NB4 (cell line): ENCODE measurements at regions not wholly inside any gene's neighbourhood (a gene's known extent, or its start where the extent isn't known, plus 50 kb on each side); places are given as distances from the start of the nearest gene placed in this dataset.

ENCODE experiments used
- DNase-seq: peaks from one replicate; pipeline ENCODE4 v3.0.0; 2010; ENCODE audit warnings: low read depth
- H3K4me3 ChIP-seq: one replicate; pipeline ENCODE4 v1.5.1; 2011; ENCODE audit warnings: mild to moderate bottlenecking, low read depth, low read length, moderate library complexity
- MYC ChIP-seq: IDR thresholded peaks from 2 replicates; pipeline ENCODE4 v1.6.1; 2011; ENCODE audit warnings: low read depth, low read length
- POLR2A ChIP-seq: IDR thresholded peaks from 2 replicates; pipeline ENCODE4 v1.6.1; 2011; ENCODE audit warnings: mild to moderate bottlenecking; ENCODE audit not compliant: insufficient read length; ENCODE audit errors: extremely low read depth
- TF ChIP-seq, protein P1 (sequence below): IDR thresholded peaks from 2 replicates; pipeline ENCODE4 v1.6.1; 2011; ENCODE audit warnings: low read depth, low read length
- TF ChIP-seq, protein P2 (sequence below): IDR thresholded peaks from one replicate; pipeline ENCODE4 v1.5.1; 2012; ENCODE audit warnings: low read depth, low read length

DNA sequence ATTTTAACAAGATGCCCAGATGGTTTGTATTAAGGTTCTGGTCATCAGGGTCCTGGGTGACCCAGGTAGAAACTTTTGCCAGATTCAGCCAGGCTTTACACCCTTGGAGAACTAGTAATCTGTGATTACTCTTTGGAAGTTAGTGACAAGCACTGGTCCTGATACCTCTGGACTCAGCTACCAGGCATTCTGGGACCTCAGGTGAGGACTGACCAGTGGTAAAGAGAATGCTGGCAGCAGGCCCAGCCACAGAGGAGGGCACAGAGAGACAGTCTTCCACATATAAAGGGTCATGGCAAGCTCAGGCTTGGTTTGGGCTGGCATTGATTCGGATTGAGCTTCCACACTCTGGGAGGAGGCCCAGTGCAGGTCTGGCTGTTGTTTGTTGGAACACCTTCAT lies 112.0 kb upstream of the CHST15 start:
- TF ChIP-seq POLR2A = no peak
- TF ChIP-seq, protein P1, sequence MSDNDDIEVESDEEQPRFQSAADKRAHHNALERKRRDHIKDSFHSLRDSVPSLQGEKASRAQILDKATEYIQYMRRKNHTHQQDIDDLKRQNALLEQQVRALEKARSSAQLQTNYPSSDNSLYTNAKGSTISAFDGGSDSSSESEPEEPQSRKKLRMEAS = no peak
- H3K4me3 ChIP-seq = no peak overlapping the region
- no peak for DNase-seq

DNA sequence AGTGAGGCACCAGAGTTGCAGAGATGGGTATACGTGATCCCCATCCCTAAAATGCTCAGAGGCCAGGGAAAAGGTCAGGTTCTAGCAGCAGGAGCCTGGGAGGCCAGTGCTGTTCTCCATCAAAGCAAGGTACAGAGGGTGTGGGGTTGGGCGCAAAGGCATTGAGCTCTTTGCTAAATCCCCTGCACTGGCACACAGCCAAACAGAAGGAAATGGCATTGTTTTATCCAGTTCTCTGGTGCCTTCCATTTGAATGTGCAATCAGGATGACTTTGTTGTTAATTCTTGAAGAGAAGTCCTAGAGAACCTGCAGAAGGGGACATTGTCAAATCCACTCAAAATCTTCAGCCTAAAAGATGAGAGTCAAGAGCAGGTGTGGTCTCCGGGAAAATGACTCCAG lies 111.3 kb upstream of the CHST15 start:
- TF ChIP-seq, protein P1 = no peak
- TF ChIP-seq POLR2A (no peak), MYC (no peak)
- TF ChIP-seq, protein P2, sequence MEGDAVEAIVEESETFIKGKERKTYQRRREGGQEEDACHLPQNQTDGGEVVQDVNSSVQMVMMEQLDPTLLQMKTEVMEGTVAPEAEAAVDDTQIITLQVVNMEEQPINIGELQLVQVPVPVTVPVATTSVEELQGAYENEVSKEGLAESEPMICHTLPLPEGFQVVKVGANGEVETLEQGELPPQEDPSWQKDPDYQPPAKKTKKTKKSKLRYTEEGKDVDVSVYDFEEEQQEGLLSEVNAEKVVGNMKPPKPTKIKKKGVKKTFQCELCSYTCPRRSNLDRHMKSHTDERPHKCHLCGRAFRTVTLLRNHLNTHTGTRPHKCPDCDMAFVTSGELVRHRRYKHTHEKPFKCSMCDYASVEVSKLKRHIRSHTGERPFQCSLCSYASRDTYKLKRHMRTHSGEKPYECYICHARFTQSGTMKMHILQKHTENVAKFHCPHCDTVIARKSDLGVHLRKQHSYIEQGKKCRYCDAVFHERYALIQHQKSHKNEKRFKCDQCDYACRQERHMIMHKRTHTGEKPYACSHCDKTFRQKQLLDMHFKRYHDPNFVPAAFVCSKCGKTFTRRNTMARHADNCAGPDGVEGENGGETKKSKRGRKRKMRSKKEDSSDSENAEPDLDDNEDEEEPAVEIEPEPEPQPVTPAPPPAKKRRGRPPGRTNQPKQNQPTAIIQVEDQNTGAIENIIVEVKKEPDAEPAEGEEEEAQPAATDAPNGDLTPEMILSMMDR = no peak
- no peak overlapping the region for H3K4me3 ChIP-seq
- DNase-seq = no peak

DNA sequence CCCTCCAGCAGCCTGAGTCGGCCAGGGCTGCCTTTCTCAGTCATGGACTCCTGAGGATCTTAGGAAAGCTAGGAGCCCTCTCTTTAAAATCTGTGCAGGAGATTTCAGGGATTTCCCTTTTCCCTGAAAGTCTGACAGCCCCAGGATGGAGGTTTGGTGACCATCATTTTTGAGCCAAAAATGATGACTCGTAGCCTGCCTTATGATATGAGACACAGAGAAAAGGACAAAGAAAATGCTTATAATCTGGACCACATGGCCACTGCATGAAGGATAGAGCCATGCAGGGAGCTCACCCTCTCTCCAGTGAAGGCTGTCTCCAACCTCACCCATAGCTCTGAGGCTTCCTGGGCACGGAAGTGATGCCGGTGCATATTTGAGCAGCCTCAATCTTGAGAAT lies 106.6 kb upstream of the CHST15 start:
- no peak for DNase-seq
- no peak overlapping the region for H3K4me3 ChIP-seq
- no peak for TF ChIP-seq MYC
- TF ChIP-seq, protein P1 = no peak
- TF ChIP-seq, protein P2 = no peak
- TF ChIP-seq POLR2A = no peak

DNA sequence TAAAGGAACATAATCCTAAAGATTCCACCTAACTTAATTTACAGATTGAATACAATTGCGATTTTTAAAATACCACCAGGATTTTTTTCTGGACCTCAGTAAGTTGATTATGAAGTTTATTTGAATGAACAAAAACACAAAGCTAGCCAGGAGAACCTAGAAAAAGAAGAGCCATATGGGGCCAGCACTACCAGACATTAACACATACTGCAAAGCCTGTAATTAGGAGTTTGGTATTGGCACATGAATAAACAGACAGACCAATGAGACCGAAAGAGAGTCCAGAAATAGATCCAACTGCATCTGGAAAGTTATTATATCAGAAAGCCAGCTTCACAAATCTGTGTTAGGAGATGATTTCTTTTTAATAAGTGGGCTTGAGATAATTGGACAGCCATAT lies 105.5 kb upstream of the CHST15 start:
- no peak overlapping the region for H3K4me3 ChIP-seq
- DNase-seq = no peak
- TF ChIP-seq POLR2A (no peak), MYC (no peak)
- TF ChIP-seq, protein P2 = no peak

DNA sequence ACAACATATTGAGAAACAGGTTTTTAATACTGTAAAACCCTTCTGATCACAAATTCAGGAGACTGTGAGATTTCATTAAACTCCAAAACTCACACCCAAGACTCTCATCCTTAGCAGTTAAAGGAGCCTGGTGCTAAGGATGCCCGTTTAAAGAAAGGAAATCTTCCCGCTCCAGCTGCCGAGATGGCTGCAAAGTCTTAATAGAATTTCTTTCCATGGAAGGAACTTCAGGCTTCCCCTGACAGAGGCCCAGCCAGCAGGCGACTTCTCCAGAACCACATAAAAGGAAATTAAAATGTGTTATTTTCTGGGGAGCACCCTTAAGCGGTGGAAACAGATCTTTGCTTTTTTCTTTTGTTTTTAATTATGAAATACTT lies 104.7 kb upstream of the CHST15 start:
- no peak for DNase-seq
- TF ChIP-seq MYC = no peak
- TF ChIP-seq, protein P1 = no peak
- H3K4me3 ChIP-seq = no peak overlapping the region

DNA sequence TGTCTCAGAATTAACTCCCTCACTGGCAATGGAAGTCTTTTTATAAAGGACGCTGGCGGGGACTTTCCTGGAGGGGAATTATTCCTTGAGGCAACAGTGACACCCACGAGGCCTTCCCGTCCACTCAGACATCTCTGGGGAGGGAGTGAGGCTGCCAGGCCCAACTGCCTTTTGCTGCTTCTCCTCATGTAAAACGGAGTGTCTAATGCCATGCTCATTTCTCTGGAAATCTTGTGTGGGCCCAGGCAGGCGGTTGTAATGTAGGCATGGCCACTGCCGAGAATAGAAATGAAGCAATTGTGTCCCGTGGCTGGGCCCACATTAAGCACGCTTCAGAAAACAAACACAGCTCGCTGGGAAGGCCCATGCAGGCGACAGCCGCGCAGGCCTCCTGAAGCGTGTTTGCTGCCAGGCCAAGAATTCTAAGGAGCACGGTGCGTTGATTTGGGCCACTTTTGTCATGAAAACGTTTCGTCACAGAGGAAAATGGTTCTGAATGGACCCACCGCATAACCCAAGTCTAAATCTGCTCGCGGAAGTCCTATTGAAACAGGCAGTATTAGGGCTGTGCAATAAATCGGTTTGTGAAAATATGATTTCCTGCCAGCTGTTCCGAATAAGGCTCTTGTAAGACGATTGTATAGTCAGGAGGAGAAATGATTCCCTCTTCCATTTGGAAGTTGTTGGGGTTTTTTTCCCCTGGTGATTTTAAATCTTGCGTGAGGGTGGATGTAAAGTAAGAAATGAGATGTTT lies 104.2 kb upstream of the CHST15 start:
- H3K4me3 ChIP-seq = no peak overlapping the region
- DNase-seq = no peak
- TF ChIP-seq MYC (no peak), POLR2A (no peak)
- TF ChIP-seq, protein P1 = no peak
- TF ChIP-seq, protein P2 = no peak

DNA sequence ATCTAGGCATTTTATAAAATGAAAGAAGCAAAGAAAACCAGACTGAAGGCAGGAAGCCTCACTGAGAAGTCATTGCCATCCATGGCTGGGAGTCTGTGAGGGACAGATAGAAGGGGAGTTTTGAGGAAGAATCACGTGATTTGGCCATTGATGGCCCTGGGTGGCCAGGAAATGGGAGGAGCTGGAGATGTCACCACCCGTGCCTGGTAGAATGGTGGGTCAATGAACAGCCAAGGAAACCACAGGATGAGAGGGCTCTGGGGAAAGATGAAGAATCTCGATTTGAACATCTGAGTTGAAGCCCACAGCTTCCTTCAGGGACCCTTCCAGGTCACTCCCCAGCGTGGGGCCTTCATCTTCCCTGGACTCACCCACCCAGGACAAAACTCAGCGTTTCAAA lies 103.3 kb upstream of the CHST15 start:
- TF ChIP-seq, protein P1 = no peak
- TF ChIP-seq MYC = no peak
- TF ChIP-seq, protein P2 = no peak
- no peak for TF ChIP-seq POLR2A

More for the DNA sequence above, 103.3 kb upstream of the CHST15 start:
- DNase-seq = no peak
- H3K4me3 ChIP-seq = no peak overlapping the region
